Inflammatory macrophage (primary cell): ENCODE measurements at regions not wholly inside any gene's neighbourhood (a gene's known extent, or its start where the extent isn't known, plus 50 kb on each side); places are given as distances from the start of the nearest gene placed in this dataset.
A peak's percentile ranks its signal among the peaks of the same experiment; 100 is the strongest.
"Not testable (repeated sequence)": the region's sequence is repeated elsewhere in the genome, so short reads cannot be mapped to it uniquely, and the experiment has no call there.

Source experiments
- DNase-seq, 2 donors: peaks; one replicate each; pipeline ENCODE4 v3.0.0-alpha.2; 2020 to 2022

GRCh38 chr1:230555814-230556213, 86.5 kb upstream of the COG2 start:
- no peak for DNase-seq

DNA sequence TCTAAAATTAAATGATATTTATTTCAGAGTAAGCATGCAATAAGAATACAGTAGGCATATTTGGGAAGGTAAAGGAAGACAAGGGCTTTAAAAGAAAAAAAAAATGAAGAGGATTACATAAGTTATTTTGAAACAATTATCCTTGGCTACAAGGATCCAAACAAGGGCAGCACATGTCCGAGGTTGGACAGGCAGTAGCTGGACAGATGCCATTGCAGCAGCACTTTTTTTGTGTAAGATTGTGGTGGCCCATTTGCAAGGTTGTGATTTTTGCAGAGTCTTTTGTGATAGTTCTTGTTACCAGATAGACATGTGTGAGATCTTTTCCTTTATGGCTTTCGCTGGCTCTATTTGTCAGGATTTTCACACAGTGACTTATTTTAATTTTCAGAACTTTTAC, 89.4 kb upstream of the COG2 start:
- DNase-seq: no peak

DNA sequence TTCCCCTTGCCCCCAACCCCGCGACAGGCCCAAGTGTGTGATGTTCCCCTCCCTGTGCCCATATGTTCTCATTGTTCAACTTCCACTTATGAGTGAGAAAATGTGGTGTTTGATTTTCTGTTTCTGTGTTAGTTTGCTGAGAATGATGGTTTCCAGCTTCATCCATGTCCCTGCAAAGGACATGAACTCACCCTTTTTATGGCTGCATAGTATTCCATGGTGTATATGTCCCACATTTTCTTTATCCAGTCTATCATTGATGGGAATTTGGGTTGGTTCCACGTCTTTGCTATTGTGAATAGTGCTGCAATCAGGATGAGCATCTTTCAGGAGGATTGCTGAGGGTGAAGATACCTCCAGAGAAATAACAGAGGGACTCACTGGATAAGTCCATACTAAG, 91.3 kb upstream of the COG2 start:
- not testable (repeated sequence) for DNase-seq

- DNase-seq: no peak
Measured at GRCh38 chr1:230550428-230550827, 91.9 kb upstream of the COG2 start.

DNA sequence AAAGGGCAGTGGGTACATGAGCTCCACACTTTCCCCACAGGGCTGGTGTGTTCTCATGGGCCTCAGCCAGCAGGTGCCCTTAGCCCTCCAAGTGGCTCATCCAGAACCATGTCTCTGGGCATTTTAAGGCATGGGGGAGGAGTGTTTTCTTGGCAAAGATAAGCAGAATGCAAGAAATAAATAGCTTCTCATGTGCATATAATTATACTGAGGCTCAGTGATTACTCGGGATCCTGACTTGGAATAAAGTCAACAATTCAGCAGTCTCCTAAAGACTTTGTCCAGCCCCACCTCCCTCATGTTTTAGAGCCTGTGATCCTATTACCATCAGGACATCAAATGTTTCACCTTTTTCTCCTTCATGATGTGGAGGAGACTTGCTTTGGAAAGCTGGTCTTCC, 92.7 kb upstream of the COG2 start:
- no peak for DNase-seq

DNA sequence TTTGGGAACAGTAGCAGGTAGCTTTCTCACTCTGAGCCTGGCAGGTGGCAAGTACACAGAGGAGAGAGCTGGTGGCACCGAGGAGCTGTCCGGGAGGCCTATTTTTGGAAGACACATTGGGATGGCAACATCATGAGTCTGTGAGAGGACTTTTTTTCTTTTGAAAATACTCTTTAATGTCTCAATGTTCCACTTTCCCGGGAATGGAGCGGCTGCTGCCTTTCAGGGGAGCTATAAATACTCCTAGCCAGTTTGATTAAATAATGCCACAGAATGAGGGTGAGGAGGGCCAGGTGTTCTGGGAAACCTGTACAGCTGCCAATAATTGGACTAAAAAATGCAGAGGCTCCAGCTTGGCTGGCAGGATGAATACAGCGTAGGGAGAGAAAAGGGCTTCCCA, 93.3 kb upstream of the COG2 start:
- DNase-seq: no peak

DNA sequence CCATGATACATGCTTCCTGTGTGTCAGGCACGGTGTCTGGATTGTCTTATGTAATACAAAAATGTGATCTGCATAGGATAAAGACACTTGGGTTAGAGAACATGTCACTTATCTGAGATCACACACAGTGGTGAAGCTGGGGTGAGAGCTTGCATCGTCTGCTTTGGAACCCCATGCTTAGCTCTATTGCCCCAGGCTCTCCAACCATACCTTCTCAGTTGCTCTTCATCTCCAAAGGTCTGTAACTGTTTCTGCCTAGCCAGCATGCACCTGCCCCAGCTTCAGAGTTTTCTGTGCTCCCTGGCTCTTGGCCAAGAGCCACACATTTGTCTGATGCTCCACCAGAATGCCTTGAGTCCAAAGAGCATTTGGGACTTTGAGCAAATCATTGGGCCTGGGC, 93.9 kb upstream of the COG2 start:
- DNase-seq: peak; percentile 5 to 7

DNA sequence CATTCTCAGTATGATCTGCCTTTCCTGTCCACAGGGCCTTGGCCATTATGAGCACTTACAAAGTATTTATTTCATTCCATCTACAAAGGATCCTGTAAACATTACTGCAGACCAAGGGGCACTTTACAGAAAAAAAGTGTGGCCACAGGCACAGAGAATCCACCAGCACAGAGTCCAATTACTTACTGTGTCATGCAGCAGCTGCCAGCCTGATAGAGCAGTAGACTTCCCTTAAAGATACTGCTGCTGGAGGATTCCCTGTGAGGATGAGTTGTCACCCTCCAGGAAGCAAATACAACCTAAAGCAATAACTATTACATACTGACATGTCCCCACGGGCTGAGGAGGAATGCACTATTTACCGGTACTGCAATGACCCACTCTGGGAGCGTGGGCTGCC, 97.1 kb upstream of the COG2 start:
- DNase-seq: no peak

- DNase-seq: no peak
Measured at GRCh38 chr1:230544758-230545157, 97.5 kb upstream of the COG2 start.

- no peak for DNase-seq
Measured at GRCh38 chr1:230543085-230543484, 99.2 kb upstream of the COG2 start.

DNA sequence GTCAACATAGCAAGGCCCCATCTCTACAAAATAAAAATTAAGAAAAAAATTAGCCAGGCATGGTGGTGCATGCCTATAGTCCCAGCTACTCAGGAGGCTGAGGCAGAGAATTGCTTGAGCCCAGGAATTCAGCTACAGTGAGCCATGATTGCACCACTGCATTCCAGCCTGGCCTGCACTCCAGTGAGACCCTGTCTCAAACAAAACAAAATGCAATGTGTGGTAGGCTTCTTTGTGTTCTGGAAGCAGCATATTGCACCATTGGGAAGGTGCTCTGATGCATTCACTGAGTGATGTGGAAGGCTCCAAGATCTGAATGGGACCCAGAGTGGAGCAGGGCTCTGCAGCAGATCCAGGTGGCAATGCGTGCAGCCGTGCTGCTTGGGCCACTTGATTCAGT, 99.6 kb upstream of the COG2 start:
- no peak for DNase-seq

- DNase-seq: no peak
Measured at GRCh38 chr1:230542054-230542453, 100.2 kb upstream of the COG2 start.

DNA sequence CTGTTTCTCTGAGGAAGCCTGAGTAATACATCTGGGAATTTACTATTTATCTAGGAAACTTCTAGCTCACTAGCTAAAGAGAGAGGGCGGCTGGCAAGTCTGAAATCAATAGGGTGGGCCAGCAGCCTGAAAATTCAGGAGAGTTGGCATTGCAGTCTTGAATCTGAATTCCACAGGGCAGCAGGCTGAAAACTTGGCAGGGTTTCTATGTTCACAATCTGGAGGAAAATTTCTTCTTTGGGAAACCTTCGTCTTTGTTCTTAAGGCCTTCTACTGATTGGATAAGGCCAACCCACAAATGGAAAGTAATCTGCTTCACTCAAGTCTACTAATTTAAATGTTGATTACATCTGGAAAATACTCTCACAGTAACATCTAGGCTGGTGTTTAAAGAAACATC, 101.0 kb upstream of the COG2 start:
- DNase-seq: no peak

DNA sequence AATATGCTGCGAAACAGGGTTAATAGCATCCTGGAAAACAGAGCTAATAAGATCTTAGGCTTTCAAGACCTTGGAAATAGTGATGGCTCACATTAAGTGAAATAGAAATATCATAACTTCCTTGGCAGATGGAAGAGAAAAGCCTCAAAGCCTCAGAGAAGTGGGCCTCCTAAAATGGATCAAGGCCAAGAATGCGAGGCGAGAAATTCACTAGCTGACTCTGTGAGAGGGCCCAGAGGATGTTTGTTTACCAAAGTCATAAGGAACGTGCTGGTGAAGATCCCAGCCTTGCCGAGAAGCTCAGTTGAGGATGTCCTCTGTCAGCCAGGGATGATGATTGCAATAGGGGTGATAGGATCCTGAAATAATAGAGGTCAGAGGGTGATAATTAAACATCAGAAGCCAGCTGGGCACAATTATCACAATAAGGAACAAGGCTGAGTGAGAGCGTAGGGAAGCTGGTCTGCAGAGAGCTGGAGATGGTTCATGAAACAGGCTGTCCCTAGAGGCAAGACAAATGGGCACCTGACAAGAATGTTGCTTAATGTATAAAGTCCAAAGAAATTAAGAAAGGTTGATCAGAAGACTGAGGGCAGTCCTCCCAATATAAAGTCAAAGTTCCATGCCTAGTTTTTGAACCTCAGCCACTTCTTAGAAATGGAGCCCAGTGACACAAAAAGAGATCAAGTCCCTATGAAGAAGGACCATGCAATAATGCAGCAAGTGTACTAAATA, 101.7 kb upstream of the COG2 start:
- DNase-seq: no peak

DNA sequence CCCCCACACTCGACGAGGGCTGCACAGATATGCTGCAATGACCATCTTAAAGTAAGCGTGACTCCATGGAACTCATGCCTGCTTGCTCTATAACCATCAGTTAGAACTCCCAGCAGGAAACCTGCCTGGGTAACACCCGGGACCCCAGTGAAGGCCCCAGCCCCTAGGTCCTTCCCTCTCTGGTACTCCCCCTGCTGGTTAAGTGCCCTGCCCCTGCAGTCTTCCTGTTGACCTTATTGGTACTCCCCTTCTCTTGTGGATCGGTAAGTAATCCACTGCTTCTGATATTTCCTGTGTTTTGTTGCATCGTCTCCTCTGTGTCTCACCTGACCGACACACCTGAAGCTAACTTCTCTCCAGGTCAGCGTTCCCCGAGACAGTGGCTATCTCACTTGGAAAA, 104.8 kb upstream of the COG2 start:
- DNase-seq: no peak

- DNase-seq: no peak
Measured at GRCh38 chr1:230536641-230537155, 105.6 kb upstream of the COG2 start.

DNA sequence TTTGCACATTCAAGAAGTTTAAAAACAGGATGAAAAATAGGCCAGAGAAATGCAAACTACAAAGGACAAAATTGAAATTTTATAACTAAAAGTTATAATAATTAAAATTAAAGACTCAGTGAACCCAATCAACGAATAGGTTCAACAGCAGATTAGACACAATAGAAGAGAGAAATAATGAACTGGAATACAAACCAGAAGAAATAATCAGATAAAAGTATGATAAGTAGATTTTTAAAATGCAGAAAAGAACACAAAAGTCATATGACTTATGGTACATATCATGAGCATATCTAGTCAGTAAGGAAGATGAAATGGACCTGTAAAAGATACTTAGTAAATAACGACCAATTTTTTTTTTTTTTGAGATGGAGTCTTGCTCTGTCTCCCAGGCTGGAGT, 108.1 kb upstream of the COG2 start:
- no peak for DNase-seq

DNA sequence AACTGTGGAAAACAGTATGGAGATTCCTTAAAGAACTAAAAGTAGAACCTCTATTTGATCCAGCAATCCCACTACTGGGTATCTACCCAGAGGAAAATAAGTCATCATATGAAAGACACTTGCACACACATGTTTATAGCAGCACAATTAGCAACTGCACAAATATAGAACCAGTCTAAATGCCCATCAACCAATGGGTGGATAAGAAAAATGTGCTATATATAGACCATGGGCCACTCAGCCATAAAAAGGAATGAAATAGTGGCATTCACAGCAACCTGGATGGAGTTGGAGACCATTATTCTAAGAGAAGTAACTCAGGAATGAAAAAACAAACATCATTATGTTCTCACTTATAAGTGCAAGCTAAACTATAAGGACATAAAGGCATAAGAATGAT, 105.0 kb upstream of the PGBD5 start:
- DNase-seq: no peak

DNA sequence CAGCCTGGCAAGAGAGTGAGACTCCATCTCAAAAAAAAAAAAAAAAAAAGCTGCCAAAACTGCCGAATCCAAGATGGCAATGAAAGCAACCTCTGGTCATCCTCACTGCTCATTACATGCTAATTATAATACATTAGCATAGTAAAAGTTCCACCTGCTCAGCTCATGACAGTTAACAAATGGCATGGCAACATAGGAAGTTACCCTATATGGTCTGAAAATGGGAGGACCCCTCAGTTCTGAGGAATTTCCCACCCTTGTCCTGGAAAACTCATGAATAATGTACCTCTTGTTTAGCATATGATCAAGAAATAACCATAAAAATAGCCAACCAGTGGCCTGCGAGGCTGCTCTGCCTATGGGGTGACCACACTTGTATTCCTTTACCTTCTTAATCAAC, 93.1 kb upstream of the PGBD5 start:
- DNase-seq: no peak

DNA sequence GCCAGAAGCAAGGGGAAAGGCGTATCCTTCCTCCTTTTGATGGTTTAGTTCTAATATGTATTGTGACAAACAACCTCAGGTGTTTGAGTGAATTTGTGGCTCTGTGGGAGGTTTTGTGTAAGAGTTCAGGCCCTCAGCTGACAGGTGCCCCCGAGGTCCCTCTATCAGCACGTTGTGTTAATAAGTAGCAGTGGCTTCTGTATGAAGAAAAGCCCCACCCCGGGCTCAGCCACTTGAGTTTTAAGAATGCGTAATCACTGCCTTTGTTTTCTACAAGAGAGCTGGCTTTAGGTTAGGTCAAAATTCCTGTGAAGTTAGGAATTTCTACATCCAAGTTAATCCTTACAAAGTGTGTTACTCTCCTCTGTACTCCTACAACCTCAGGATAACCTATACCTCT, 92.4 kb upstream of the PGBD5 start:
- DNase-seq: no peak

GRCh38 chr1:230517786-230518185, 91.7 kb upstream of the PGBD5 start:
- DNase-seq: no peak

GRCh38 chr1:230517326-230517725, 91.2 kb upstream of the PGBD5 start:
- no peak for DNase-seq

DNA sequence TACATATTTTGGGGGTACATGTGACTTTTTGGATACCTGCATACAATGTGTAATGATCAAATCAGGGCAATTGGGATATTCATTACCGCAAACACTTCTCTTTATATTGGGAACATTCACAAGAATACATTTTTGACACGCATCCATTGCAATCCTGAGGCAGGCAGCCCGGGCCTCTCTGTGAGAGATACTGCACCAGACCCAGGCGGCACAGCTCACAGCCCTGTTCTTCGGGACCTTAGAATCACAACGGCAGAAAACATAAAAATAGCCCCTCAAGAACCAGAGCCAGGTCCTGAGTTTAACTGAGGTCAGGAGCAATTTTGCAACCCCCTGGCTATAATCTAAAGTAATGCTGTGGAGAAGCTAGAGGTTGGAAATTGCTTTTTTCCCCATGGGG, 90.8 kb upstream of the PGBD5 start:
- DNase-seq: no peak

GRCh38 chr1:230515451-230516145, 89.5 kb upstream of the PGBD5 start:
- no peak for DNase-seq

DNA sequence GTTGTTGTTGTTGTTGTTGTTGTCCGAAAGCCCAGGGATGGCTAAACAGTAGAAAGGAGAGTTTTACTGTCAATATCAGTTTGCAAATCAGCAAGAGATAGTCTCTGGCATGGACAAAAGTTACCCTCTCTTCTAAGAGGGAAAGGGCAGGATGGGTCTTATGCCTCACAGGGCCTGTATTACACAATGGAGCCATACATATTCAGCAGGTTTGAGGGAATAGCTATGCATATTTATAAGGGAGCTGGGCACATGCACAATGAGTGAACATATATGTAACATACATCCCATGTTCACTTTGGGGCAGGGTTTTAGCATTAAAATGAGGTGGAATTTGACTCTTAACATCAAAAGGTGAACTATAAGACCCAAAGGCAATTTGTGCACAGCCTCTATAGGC, 84.4 kb upstream of the PGBD5 start:
- no peak for DNase-seq
